DOHH2 (cell line): ENCODE measurements at regions not wholly inside any gene's neighbourhood (a gene's known extent, or its start where the extent isn't known, plus 50 kb on each side); places are given as distances from the start of the nearest gene placed in this dataset.
"Not testable (repeated sequence)": the region's sequence is repeated elsewhere in the genome, so short reads cannot be mapped to it uniquely, and the experiment has no call there.

Experiments
- H3F3A ChIP-seq: fragments of 200-600 bp; sonication (generic), shearing (Covaris generic); 2 replicates; pipeline ENCODE4 v1.6.0; 2016; ENCODE audit warnings: antibody characterized with exemption, mild to moderate bottlenecking; ENCODE audit not compliant: control insufficient read depth, insufficient read depth
- H3K27ac ChIP-seq: fragments of 200-600 bp; sonication (generic); 2 replicates; pipeline ENCODE4 v1.5.1; 2014; ENCODE audit warnings: low read depth, mild to moderate bottlenecking, low read length, moderate library complexity
- H3K27me3 ChIP-seq: fragments of 200-600 bp; sonication (generic); 2 replicates; pipeline ENCODE4 v1.6.1; 2014; ENCODE audit warnings: mild to moderate bottlenecking, low read length, mixed read lengths; ENCODE audit not compliant: control insufficient read depth
- H3K36me3 ChIP-seq: fragments of 200-600 bp; sonication (generic); 2 replicates; pipeline ENCODE4 v1.6.1; 2014; ENCODE audit warnings: mild to moderate bottlenecking, low read length, moderate library complexity, mixed read lengths; ENCODE audit not compliant: control insufficient read depth
- H3K4me1 ChIP-seq: fragments of 200-600 bp; sonication (generic); 2 replicates; pipeline ENCODE4 v1.6.1; 2014; ENCODE audit warnings: mild to moderate bottlenecking, low read length, mixed read lengths; ENCODE audit not compliant: control insufficient read depth
- H3K4me2 ChIP-seq: fragments of 200-600 bp; sonication (generic); 2 replicates; pipeline ENCODE4 v1.6.0; 2014; ENCODE audit warnings: mild to moderate bottlenecking, low read length, moderate library complexity
- H3K4me3 ChIP-seq: fragments of 200-600 bp; sonication (generic); 2 replicates; pipeline ENCODE4 v1.5.1; 2014; ENCODE audit warnings: mild to moderate bottlenecking, low read length, mixed read lengths
- H3K79me2 ChIP-seq: fragments of 200-600 bp; sonication (generic); 2 replicates; pipeline ENCODE4 v1.6.1; 2014; ENCODE audit warnings: mild to moderate bottlenecking, low read length, mixed read lengths; ENCODE audit not compliant: control insufficient read depth
- H3K9me2 ChIP-seq: fragments of 200-600 bp; sonication (generic); replicated peaks from 2 replicates; pipeline ENCODE4 v1.6.1; 2014; ENCODE audit warnings: mild to moderate bottlenecking, low read length, mixed read lengths; ENCODE audit not compliant: control insufficient read depth
- H3K9me3 ChIP-seq: fragments of 200-600 bp; sonication (generic); 2 replicates; pipeline ENCODE4 v1.6.1; 2014; ENCODE audit warnings: antibody characterized with exemption, low read length, mixed read lengths; ENCODE audit not compliant: control insufficient read depth, insufficient read depth
- H4K20me1 ChIP-seq: fragments of 200-600 bp; sonication (generic); 2 replicates; pipeline ENCODE4 v1.6.0; 2014; ENCODE audit warnings: low read depth, mild to moderate bottlenecking, antibody characterized with exemption, low read length, moderate library complexity; ENCODE audit not compliant: control insufficient read depth, insufficient read depth
- CTCF ChIP-seq: fragments of 200-600 bp; sonication (generic); IDR thresholded peaks from one replicate; pipeline ENCODE4 v1.5.1; 2014; ENCODE audit warnings: antibody characterized with exemption, mild to moderate bottlenecking, low read depth, low read length; ENCODE audit not compliant: poor library complexity, severe bottlenecking
- EZH2phosphoT487 ChIP-seq: fragments of 200-600 bp; sonication (generic); IDR thresholded peaks from 2 replicates; pipeline ENCODE4 v1.6.1; 2017; ENCODE audit warnings: borderline replicate concordance, mild to moderate bottlenecking, antibody characterized with exemption, low read length, moderate library complexity, mixed read lengths

DNA sequence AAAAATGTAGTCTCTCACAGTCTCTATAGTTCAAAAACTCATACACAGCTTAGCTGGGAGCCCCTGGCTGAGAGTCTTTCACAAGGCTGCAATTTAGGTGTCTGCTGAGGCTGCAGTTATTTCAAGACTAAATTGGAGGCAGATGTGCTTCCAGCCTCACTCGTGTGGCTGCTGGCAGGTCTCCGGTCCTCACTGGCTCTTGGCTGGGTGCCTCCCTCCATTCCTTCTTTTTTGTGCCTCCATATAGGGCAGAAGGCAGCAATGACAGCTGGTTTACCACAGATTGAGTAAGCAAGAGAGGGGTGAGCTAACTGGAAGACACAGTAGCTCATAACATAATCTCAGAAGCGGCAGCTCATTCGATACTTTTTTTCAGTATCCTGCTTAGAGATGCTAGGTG lies 2167.7 kb upstream of the WWC1 start:
- no peaks in the 10 kb centered on the region for H3K9me3 ChIP-seq
- H4K20me1 ChIP-seq: no peaks in the 10 kb centered on the region
- no peaks in the 10 kb centered on the region for H3K9me2 ChIP-seq
- no peak overlapping the region for H3K4me2 ChIP-seq
- no peaks in the 10 kb centered on the region for H3K36me3 ChIP-seq
- TF ChIP-seq CTCF: no peak
- no peak for TF ChIP-seq EZH2phosphoT487
- H3K27me3 ChIP-seq: no peaks in the 10 kb centered on the region
- H3K4me1 ChIP-seq: no peaks in the 10 kb centered on the region
- H3F3A ChIP-seq: no peaks in the 10 kb centered on the region
- no peaks in the 10 kb centered on the region for H3K79me2 ChIP-seq
- H3K4me3 ChIP-seq: no peak overlapping the region
- no peak overlapping the region for H3K27ac ChIP-seq

DNA sequence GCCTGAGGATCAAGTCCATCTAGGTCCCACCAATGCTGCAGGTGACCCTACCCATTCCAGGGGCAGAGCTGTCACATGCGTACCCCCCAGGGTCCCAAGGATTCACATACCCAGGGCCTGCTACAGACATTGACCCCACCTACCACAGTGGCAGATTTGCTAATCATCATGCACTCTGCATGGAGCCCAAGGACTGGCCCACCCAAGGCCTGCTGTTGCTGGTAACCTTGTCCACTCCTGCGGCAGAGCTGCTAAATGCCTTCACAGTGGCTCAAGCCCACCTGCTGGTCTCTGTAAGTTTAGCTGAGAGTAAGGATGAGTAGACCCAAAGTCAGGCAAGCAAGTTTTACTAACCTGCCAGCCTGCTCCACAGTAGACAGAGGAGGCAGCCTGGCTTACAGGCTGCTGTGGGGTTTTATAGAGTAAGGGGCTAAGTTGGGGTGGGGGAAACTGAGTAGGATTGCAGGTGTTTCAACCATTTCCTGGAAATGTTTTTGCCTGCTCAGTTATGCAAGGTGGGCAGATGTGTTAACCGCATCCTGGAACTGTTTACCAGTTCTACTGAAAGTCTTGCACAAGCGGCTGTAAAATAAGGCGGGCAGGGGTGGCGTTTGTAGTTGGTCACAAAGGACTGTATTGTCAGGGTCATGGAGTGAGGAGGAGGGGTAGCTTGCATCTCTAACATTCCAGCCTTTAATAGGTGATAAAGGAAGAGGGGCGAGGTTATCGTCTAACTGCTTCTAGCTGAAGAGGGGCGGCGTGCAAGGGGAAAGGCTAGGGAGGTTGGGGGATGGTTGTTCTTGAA lies 2163.5 kb upstream of the WWC1 start:
- Histone ChIP-seq H3K27me3 (no peaks in the 10 kb centered on the region), H3K9me2 (no peaks in the 10 kb centered on the region), H3F3A (no peaks in the 10 kb centered on the region), H3K79me2 (no peaks in the 10 kb centered on the region), H3K4me2 (no peak overlapping the region), H3K4me3 (no peak overlapping the region), H3K36me3 (no peaks in the 10 kb centered on the region), H3K27ac (no peak overlapping the region), H4K20me1 (no peaks in the 10 kb centered on the region), H3K4me1 (no peaks in the 10 kb centered on the region), H3K9me3 (peaks cover 3% of the 10 kb centered on the region; the same call in 1 of the 2 replicates)
- TF ChIP-seq EZH2phosphoT487 (no peak), CTCF (no peak)

DNA sequence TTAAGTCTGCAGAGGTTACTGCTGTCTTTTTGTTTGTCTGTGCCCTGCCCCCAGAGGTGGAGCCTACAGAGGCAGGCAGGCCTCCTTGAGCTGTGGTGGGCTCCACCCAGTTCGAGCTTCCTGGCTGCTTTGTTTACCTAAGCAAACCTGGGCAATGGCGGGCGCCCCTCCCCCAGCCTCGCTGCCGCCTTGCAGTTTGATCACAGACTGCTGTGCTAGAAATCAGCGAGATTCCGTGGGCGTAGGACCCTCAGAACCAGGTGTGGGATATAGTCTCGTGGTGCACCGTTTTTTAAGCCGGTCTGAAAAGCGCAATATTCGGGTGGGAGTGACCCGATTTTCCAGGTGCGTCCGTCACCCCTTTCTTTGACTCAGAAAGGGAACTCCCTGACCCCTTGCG lies 2146.3 kb upstream of the WWC1 start:
- not testable (repeated sequence) for H3K4me1 ChIP-seq, H3K4me2 ChIP-seq, H3K36me3 ChIP-seq, H3K79me2 ChIP-seq, H3F3A ChIP-seq, H3K27ac ChIP-seq, H3K27me3 ChIP-seq, H3K9me2 ChIP-seq, H3K4me3 ChIP-seq, H4K20me1 ChIP-seq, H3K9me3 ChIP-seq

DNA sequence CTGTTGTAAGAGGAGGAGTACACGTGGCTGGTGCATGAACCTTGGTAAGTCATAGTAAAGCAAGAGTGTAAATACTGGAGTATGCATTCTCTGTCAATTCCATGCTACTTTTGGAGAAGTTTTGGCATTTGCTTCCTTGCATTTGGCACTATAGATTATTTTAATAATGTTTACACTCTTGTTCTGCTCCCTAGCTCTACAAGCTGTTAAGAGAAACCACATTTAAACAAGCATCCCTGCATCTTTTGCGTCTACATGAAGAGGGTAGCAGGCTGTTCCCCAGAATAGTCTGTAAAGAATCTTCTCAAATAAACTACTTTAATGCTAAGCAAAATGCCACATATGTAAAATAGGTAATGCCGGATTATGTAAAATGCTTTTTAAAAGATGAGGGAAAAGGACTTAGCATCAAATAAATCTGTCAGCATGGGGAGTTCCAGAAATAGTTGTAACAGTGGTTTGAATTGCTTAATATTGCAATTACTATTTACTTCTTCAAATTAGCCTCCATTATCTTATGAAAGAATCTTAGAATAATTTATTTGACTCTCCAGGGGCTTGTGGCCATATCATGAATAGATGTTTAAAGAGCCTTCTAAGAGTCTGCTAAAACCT lies 2127.3 kb upstream of the WWC1 start:
- TF ChIP-seq CTCF (no peak), EZH2phosphoT487 (no peak)
- Histone ChIP-seq H3K79me2 (no peaks in the 10 kb centered on the region), H3K4me1 (no peaks in the 10 kb centered on the region), H3K4me3 (no peak overlapping the region), H3F3A (no peaks in the 10 kb centered on the region), H3K9me3 (no peaks in the 10 kb centered on the region), H3K36me3 (no peaks in the 10 kb centered on the region), H3K9me2 (no peaks in the 10 kb centered on the region), H3K4me2 (no peak overlapping the region), H3K27ac (no peak overlapping the region), H3K27me3 (no peaks in the 10 kb centered on the region), H4K20me1 (no peaks in the 10 kb centered on the region)
